ENCODE measurements at regions not wholly inside any gene's neighbourhood (a gene's known extent, or its start where the extent isn't known, plus 50 kb on each side); places are given as distances from the start of the nearest gene placed in this dataset.

GRCh38 chr2:23069156-23069555, 315.8 kb upstream of the KLHL29 start:
- TF ChIP-seq POLR2AphosphoS5 (IDR thresholded peaks at IDR 0.05; ENCODE audit: low read depth, low read length) (no peak), SIN3A (IDR thresholded peaks at IDR 0.05; ENCODE audit: borderline replicate concordance, insufficient read depth, low read length) (no peak), TAF1 (IDR thresholded peaks at IDR 0.05; ENCODE audit: borderline replicate concordance, insufficient read depth, low read length) (no peak), REST (IDR thresholded peaks at IDR 0.05; ENCODE audit: insufficient read depth in 1 of 2, low read depth in 2 of 2, low read length in 2 of 2) (no peak), FOXP2 (optimal IDR thresholded peaks at IDR 0.05; ENCODE audit: borderline replicate concordance, extremely low read depth, extremely low read length, insufficient read depth) (no peak)

- no peak for TF ChIP-seq FOXP2 (optimal IDR thresholded peaks at IDR 0.05; ENCODE audit: borderline replicate concordance, extremely low read depth, extremely low read length, insufficient read depth)
Observed at GRCh38 chr2:23069923-23070322, 315.1 kb upstream of the KLHL29 start.

GRCh38 chr2:23073056-23073455, 311.9 kb upstream of the KLHL29 start:
- TF ChIP-seq TAF1 (IDR thresholded peaks at IDR 0.05; ENCODE audit: borderline replicate concordance, insufficient read depth, low read length): no peak
- TF ChIP-seq POLR2AphosphoS5 (IDR thresholded peaks at IDR 0.05; ENCODE audit: low read depth, low read length): no peak
- no peak for TF ChIP-seq FOXP2 (optimal IDR thresholded peaks at IDR 0.05; ENCODE audit: borderline replicate concordance, extremely low read depth, extremely low read length, insufficient read depth)
- no peak for TF ChIP-seq SIN3A (IDR thresholded peaks at IDR 0.05; ENCODE audit: borderline replicate concordance, insufficient read depth, low read length)
- no peak for TF ChIP-seq REST (IDR thresholded peaks at IDR 0.05; ENCODE audit: insufficient read depth in 1 of 2, low read depth in 2 of 2, low read length in 2 of 2)

- TF ChIP-seq TAF1 (IDR thresholded peaks at IDR 0.05; ENCODE audit: borderline replicate concordance, insufficient read depth, low read length) (no peak), POLR2AphosphoS5 (IDR thresholded peaks at IDR 0.05; ENCODE audit: low read depth, low read length) (no peak), FOXP2 (optimal IDR thresholded peaks at IDR 0.05; ENCODE audit: borderline replicate concordance, extremely low read depth, extremely low read length, insufficient read depth) (no peak), REST (IDR thresholded peaks at IDR 0.05; ENCODE audit: insufficient read depth in 1 of 2, low read depth in 2 of 2, low read length in 2 of 2) (no peak), SIN3A (IDR thresholded peaks at IDR 0.05; ENCODE audit: borderline replicate concordance, insufficient read depth, low read length) (no peak)
Observed at GRCh38 chr2:23073671-23074070, 311.3 kb upstream of the KLHL29 start.

GRCh38 chr2:23077596-23077995, 307.4 kb upstream of the KLHL29 start:
- no peak for TF ChIP-seq FOXP2 (optimal IDR thresholded peaks at IDR 0.05; ENCODE audit: borderline replicate concordance, extremely low read depth, extremely low read length, insufficient read depth)
- no peak for TF ChIP-seq TAF1 (IDR thresholded peaks at IDR 0.05; ENCODE audit: borderline replicate concordance, insufficient read depth, low read length)
- TF ChIP-seq SIN3A (IDR thresholded peaks at IDR 0.05; ENCODE audit: borderline replicate concordance, insufficient read depth, low read length): no peak
- no peak for TF ChIP-seq POLR2AphosphoS5 (IDR thresholded peaks at IDR 0.05; ENCODE audit: low read depth, low read length)

- TF ChIP-seq REST (IDR thresholded peaks at IDR 0.05; ENCODE audit: insufficient read depth in 1 of 2, low read depth in 2 of 2, low read length in 2 of 2) (no peak), TAF1 (IDR thresholded peaks at IDR 0.05; ENCODE audit: borderline replicate concordance, insufficient read depth, low read length) (no peak), POLR2AphosphoS5 (IDR thresholded peaks at IDR 0.05; ENCODE audit: low read depth, low read length) (no peak), SIN3A (IDR thresholded peaks at IDR 0.05; ENCODE audit: borderline replicate concordance, insufficient read depth, low read length) (no peak), FOXP2 (optimal IDR thresholded peaks at IDR 0.05; ENCODE audit: borderline replicate concordance, extremely low read depth, extremely low read length, insufficient read depth) (no peak)
Observed at GRCh38 chr2:23078784-23079434, 306.1 kb upstream of the KLHL29 start.

All from PFSK-1 (cell line).